Uterus (tissue), 3 donors: ENCODE measurements at regions not wholly inside any gene's neighbourhood (a gene's known extent, or its start where the extent isn't known, plus 50 kb on each side); places are given as distances from the start of the nearest gene placed in this dataset.

Experiments
- DNase-seq, 2 donors: peaks; one replicate each; pipeline ENCODE4 v3.0.0-alpha.2; 2019 to 2020
- H3K27ac ChIP-seq, 2 donors: fragments of 200-600 bp; sonication (generic); 1 replicate in 1 of 2; 2 replicates in 1 of 2; pipeline ENCODE4 v1.5.1; 2016 to 2018
- H3K27me3 ChIP-seq, 2 donors: fragments of 200-600 bp; sonication (generic); one replicate each; pipeline ENCODE4 v1.5.1; 2018 to 2019; ENCODE audit warnings: control low read depth in 1 of 2
- H3K36me3 ChIP-seq, 2 donors: fragments of 200-600 bp; sonication (generic); one replicate each; pipeline ENCODE4 v1.5.1; 2019; ENCODE audit warnings: control low read depth in 1 of 2
- H3K4me1 ChIP-seq, 2 donors: fragments of 200-600 bp; sonication (generic); one replicate each; pipeline ENCODE4 v1.5.1; 2018 to 2019; ENCODE audit warnings: control low read depth in 1 of 2
- H3K4me3 ChIP-seq, 2 donors: fragments of 200-600 bp; sonication (generic); 1 replicate in 1 of 2; 2 replicates in 1 of 2; pipeline ENCODE4 v1.5.1; 2018 to 2019; ENCODE audit warnings: mild to moderate bottlenecking in 1 of 2
- H3K9me3 ChIP-seq, 2 donors: fragments of 200-600 bp; sonication (generic); one replicate each; pipeline ENCODE4 v1.5.1; 2019; ENCODE audit warnings: control low read depth in 1 of 2
- POLR2A ChIP-seq, 2 donors: fragments of 450-650 bp; IDR thresholded peaks; one replicate each; pipeline ENCODE4 v1.6.1; 2016; ENCODE audit warnings: antibody characterized with exemption in 2 of 2, mild to moderate bottlenecking in 1 of 2, moderate library complexity in 1 of 2
- intact Hi-C: fragments of 100-400 bp; cut with DNase I; formaldehyde crosslinking; loops from one replicate; pipeline ENCODE4 v1.15.1; 2023; ENCODE audit warnings: low total_unique reads
- TF ChIP-seq, protein P1 (sequence below), 4 experiments: fragments of 200-600 bp in 2 of 4; fragments of 450-650 bp in 2 of 4; sonication (generic) in 2 of 4; IDR thresholded peaks; one replicate each; pipeline ENCODE4 v1.5.1; 2016 to 2019; ENCODE audit warnings: antibody characterized with exemption in 4 of 4, mild to moderate bottlenecking in 2 of 4, moderate library complexity in 1 of 4
- donor health status: DM: yes; HTN: yes; CAD: no.

DNA sequence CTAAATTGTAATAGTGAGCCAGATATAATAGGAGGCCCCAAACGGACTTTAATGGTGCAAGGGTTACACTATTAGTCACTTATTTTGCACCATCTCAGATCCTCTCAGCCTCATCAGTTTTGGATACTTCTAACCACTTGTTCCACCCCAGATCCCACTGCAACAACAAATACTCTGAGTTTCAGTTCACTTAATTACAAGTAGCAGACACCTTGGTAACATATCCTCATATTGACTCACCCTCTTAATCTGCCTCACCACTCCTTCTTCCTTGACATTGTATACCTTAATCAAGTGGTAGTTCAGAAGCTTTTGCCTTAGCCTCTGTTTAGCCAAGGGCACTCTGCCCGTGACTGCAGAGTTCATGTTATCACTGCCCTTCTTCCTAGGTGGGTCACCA is 256.1 kb upstream of the UBASH3B start:
- H3K9me3 ChIP-seq: no peaks in the 10 kb centered on the region
- no peaks in the 10 kb centered on the region for H3K36me3 ChIP-seq
- no peak overlapping the region for H3K27ac ChIP-seq
- intact Hi-C loops: no loop called here
- DNase-seq: no peak
- H3K4me3 ChIP-seq: no peak overlapping the region
- H3K4me1 ChIP-seq: no peaks in the 10 kb centered on the region
- TF ChIP-seq, protein P1, sequence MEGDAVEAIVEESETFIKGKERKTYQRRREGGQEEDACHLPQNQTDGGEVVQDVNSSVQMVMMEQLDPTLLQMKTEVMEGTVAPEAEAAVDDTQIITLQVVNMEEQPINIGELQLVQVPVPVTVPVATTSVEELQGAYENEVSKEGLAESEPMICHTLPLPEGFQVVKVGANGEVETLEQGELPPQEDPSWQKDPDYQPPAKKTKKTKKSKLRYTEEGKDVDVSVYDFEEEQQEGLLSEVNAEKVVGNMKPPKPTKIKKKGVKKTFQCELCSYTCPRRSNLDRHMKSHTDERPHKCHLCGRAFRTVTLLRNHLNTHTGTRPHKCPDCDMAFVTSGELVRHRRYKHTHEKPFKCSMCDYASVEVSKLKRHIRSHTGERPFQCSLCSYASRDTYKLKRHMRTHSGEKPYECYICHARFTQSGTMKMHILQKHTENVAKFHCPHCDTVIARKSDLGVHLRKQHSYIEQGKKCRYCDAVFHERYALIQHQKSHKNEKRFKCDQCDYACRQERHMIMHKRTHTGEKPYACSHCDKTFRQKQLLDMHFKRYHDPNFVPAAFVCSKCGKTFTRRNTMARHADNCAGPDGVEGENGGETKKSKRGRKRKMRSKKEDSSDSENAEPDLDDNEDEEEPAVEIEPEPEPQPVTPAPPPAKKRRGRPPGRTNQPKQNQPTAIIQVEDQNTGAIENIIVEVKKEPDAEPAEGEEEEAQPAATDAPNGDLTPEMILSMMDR (IDR thresholded peaks at IDR 0.05): no peak
- TF ChIP-seq POLR2A (IDR thresholded peaks at IDR 0.05): no peak
- H3K27me3 ChIP-seq: no peaks in the 10 kb centered on the region

DNA sequence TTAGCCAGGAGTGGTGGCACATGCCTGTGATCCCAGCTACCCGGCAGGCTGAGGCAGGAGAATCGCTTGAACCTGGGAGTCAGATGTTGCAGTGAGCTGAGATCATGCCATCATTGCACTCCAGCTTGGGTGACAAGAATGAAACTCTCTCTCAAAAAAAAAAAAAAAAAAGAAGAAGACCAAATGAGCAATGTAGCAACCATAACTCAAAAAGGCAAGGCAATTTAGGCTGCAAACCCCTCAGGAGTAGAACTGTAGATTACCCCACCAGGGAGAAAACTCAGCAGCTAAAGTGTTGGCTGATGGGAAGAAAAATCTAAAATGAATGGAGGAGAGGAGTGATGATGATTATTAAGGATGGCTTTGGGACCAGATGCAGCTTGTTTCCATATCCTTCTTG is 256.7 kb upstream of the UBASH3B start:
- H3K27ac ChIP-seq: no peak overlapping the region
- no peak for TF ChIP-seq POLR2A (IDR thresholded peaks at IDR 0.05)
- TF ChIP-seq, protein P1 (IDR thresholded peaks at IDR 0.05): no peak
- intact Hi-C loops: no loop called here

DNA sequence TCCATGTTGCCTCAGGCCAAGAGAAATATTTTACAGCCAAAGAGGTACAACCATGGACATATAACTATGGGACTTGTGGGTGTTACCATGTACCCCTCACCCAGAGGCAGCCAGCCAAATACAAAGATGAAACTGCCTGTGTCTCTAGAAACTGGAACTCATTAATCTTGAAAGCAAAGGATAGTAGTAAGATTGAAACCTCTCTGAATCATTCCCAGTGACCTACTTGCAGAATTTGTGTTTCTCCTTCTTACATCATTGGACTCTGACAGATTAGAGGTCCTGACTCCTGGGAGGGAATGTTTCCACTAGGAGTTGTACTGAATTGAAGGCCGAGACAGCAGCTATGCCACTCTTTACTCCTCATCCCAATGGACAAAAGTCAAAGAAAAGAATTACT is 257.4 kb upstream of the UBASH3B start:
- intact Hi-C loops: no loop called here
- Histone ChIP-seq H3K9me3 (no peaks in the 10 kb centered on the region), H3K27ac (no peak overlapping the region), H3K36me3 (no peaks in the 10 kb centered on the region), H3K4me3 (no peak overlapping the region), H3K4me1 (no peaks in the 10 kb centered on the region), H3K27me3 (no peaks in the 10 kb centered on the region)
- TF ChIP-seq POLR2A (IDR thresholded peaks at IDR 0.05): no peak
- TF ChIP-seq, protein P1 (IDR thresholded peaks at IDR 0.05): no peak
- DNase-seq: no peak

More for the DNA sequence above, 256.7 kb upstream of the UBASH3B start:
- Histone ChIP-seq H3K4me1 (no peaks in the 10 kb centered on the region), H3K9me3 (no peaks in the 10 kb centered on the region), H3K27me3 (no peaks in the 10 kb centered on the region), H3K36me3 (no peaks in the 10 kb centered on the region), H3K4me3 (no peak overlapping the region)
- DNase-seq: no peak

DNA sequence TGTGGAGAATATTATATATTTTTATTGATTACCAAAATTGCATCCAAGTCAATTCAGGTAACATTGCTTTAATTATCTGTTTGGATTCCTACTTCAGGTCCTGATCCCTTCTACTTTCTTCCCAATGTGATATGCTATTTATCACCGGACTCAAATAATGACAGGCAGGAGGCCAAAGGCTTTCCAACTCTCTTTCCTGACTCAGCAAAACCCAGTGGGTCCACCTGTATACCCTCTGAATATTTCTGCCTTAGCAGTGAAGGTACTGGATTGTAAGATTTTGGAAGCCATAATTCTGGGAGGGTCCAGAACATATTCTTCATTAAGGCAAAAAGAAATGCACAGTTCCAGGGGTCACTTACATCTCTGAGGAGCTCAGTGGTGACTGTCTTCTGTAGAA is 260.2 kb upstream of the UBASH3B start:
- Histone ChIP-seq H3K4me3 (no peak overlapping the region), H3K27ac (no peak overlapping the region), H3K36me3 (no peaks in the 10 kb centered on the region), H3K4me1 (no peaks in the 10 kb centered on the region), H3K9me3 (no peaks in the 10 kb centered on the region), H3K27me3 (no peaks in the 10 kb centered on the region)
- TF ChIP-seq, protein P1 (IDR thresholded peaks at IDR 0.05): no peak
- intact Hi-C loops: no loop called here
- no peak for DNase-seq

DNA sequence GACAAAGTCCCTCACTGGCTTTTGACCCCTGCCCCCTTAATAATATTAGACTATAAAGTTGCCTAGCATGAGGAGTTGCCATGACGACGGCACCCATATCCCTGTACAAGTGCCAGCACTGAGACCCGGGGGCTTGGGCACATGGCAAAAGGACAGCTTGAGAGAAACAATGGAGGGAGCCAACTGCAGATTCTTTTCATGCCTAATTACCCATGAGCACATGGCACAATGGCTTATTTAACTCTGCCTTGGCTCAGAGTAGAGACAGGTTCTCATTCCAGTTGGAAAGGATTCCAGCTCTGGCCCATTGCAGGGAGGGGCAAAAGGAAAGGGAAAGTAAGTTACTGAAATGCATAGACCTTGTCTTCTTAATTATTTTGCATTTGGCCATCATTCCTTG is 261.2 kb upstream of the UBASH3B start:
- Histone ChIP-seq H3K27ac (no peak overlapping the region), H3K27me3 (no peaks in the 10 kb centered on the region), H3K9me3 (no peaks in the 10 kb centered on the region), H3K4me1 (no peaks in the 10 kb centered on the region), H3K36me3 (no peaks in the 10 kb centered on the region), H3K4me3 (no peak overlapping the region)
- intact Hi-C loops: no loop called here
- TF ChIP-seq POLR2A (IDR thresholded peaks at IDR 0.05): no peak
- TF ChIP-seq, protein P1 (IDR thresholded peaks at IDR 0.05): no peak
- DNase-seq: no peak
